ENCODE measurements at regions not wholly inside any gene's neighbourhood (a gene's known extent, or its start where the extent isn't known, plus 50 kb on each side); places are given as distances from the start of the nearest gene placed in this dataset.

DNA sequence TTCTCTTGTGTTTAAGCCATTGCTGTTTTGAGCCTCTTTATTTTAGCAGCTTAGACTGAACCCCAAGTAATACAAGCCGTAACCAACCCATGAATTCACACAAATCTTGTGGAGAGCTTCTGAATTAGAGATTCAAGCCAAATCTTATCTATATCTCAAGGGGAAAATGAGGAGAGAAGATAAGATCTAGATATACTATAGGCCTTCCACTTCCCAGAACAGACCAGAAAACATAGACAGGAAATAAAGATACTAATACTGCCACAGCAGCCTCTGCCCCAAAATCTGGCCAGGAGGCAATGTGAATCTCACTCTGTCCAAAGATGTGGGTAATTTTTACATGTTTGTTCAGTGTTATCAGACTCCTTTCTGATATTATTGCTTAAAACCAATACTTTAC, 307.2 kb downstream of the PTEN start:
- Mint-ChIP-seq H3K4me1 (peaks cover 8 to 26% (median 25%) of the 10 kb centered on the region in 4 donors), H3K27ac (peak overlapping the region in 1 of 10 donors; percentile 40), H3K27me3 (no peaks in the 10 kb centered on the region), H3K9me3 (peaks cover 0 to 31% (median 15%) of the 10 kb centered on the region in 9 donors), H3K36me3 (peaks cover 0 to 22% (median 15%) of the 10 kb centered on the region in 3 donors), H3K4me3 (no peak overlapping the region)
- DNase-seq (no peak), ATAC-seq (no peak)
- POLR2A ChIA-PET, result no interaction called here

DNA sequence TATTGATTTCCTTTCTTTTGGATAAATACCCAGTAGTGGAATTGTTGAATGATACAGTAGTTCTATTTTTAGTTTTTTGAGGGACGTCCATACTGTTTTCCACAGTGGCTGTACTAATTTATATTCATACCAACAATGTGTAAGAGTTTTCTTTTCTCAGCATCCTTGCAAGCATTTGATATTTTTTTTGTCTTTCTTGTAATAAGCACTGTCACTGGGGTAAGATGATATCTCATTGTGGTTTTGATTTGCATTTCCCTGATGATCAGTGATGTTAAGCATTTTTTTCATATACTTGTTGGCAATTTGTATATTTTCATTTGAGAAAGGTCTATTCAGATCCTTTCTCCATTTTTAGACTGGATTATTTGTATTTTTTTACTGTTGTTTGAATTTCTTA, 308.7 kb downstream of the PTEN start:
- no peak overlapping the region for H3K4me3 Mint-ChIP-seq
- peaks cover 0 to 28% (median 21%) of the 10 kb centered on the region in 3 donors for H3K36me3 Mint-ChIP-seq
- H3K27me3 Mint-ChIP-seq, result no peaks in the 10 kb centered on the region
- H3K9me3 Mint-ChIP-seq, result peaks cover 0 to 41% (median 18%) of the 10 kb centered on the region in 9 donors
- no peak overlapping the region for H3K27ac Mint-ChIP-seq
- peak in 2 of 10 donors; percentile 15 to 23 for DNase-seq
- H3K4me1 Mint-ChIP-seq, result peaks cover 6 to 26% (median 23%) of the 10 kb centered on the region in 4 donors
- POLR2A ChIA-PET, result no interaction called here
- no peak for ATAC-seq

- POLR2A ChIA-PET, result no interaction called here
- peaks cover 0 to 43% (median 18%) of the 10 kb centered on the region in 9 donors for H3K9me3 Mint-ChIP-seq
- no peak for DNase-seq
These were observed 311.0 kb downstream of the PTEN start for GRCh38 chr10:88174391-88174790.

DNA sequence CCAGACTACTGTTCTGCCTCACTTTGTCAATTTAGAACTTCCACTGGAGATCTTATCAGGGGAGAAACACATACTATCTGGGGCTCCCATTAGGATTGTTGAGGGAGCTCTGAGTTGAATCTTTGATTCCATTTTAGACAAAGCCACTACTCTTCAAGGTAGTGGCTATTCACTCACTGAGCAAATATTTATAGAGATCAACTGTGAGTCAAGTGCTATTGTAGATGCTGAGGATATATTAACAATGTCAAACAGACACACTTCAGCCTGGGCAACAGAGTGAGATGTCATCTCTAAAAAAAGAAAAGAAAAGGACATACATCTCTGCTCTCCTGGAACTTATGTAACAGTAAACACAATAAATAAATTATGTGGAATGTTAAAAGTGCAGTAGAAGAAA, 315.3 kb downstream of the PTEN start:
- Mint-ChIP-seq H3K27me3 (no peaks in the 10 kb centered on the region), H3K4me1 (peaks cover 0 to 2% (median 0%) of the 10 kb centered on the region in 4 donors), H3K4me3 (no peak overlapping the region), H3K27ac (peak overlapping the region in 1 of 10 donors; percentile 19), H3K36me3 (peaks cover 0 to 32% (median 13%) of the 10 kb centered on the region in 3 donors), H3K9me3 (peaks cover 0 to 43% (median 18%) of the 10 kb centered on the region in 9 donors)
- POLR2A ChIA-PET, result no interaction called here
- DNase-seq (no peak), ATAC-seq (no peak)

More at GRCh38 chr10:88174391-88174790, 311.0 kb downstream of the PTEN start:
- Mint-ChIP-seq H3K4me1 (peaks cover 7 to 26% (median 23%) of the 10 kb centered on the region in 4 donors), H3K4me3 (no peak overlapping the region), H3K36me3 (peaks cover 0 to 32% (median 14%) of the 10 kb centered on the region in 3 donors), H3K27ac (no peak overlapping the region), H3K27me3 (no peaks in the 10 kb centered on the region)
- no peak for ATAC-seq

DNA sequence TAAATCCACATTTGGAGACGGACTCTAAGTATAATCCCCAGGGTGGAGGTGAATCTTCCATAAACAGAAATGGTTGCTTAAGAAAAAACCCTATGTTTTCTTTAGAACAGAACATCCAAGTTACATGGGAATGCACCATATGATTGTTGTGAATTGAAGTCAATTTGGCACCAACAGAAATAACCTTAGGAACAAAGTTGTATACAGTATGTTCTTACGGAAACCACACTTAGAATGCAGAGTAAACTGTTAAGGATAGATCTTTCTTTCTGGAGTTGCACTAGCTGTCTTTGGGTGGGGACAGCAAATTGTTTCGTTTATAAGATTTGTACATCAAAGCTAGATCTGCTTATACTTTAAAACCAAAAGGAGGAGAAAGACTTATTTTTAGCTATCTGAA, 316.4 kb downstream of the PTEN start:
- ATAC-seq (no peak), DNase-seq (no peak)
- Mint-ChIP-seq H3K4me1 (peaks cover 0 to 2% (median 0%) of the 10 kb centered on the region in 4 donors), H3K36me3 (peaks cover 0 to 23% (median 13%) of the 10 kb centered on the region in 3 donors), H3K4me3 (no peak overlapping the region), H3K27me3 (no peaks in the 10 kb centered on the region), H3K9me3 (peaks cover 0 to 32% (median 14%) of the 10 kb centered on the region in 9 donors), H3K27ac (no peak overlapping the region)
- POLR2A ChIA-PET, result no interaction called here

DNA sequence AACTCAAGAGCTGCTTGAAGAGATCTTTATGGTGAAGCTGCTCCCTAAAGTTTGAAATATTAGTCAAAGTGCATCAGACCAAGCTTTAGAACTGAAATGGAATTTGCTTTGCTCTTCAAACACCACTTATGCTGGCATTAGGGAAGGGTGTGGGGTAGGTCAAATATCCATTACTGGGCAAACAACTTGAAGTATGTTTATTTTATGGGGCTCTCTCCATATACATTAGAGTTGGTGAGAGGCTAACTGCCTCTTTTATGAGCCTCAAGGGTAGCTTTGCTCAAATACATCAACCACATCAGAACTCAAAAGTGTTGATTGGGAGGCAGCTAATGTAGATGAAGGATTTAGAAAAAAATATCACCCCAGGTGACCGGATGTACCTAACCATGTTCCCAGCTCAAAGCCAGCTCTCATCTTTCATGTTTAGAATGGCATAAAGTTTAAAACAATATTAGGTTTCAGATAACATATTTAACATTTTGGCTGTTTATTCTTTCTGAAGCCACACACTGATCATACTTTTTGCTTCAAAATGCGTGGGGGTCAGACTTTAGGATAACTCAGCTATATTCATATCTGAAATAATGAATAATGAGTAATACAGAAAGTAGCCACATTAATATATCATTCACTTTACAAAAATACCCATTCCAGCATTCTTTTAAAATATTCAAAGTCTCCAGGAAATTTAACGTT, 318.6 kb downstream of the PTEN start:
- POLR2A ChIA-PET, result no interaction called here
- H3K4me3 Mint-ChIP-seq, result no peak overlapping the region
- peaks cover 0 to 12% (median 3%) of the 10 kb centered on the region in 3 donors for H3K36me3 Mint-ChIP-seq
- H3K27ac Mint-ChIP-seq, result no peak overlapping the region
- DNase-seq (no peak), ATAC-seq (no peak)
- peaks cover 0 to 14% (median 5%) of the 10 kb centered on the region in 9 donors for H3K9me3 Mint-ChIP-seq
- H3K4me1 Mint-ChIP-seq, result peaks cover 0 to 4% (median 0%) of the 10 kb centered on the region in 4 donors
- H3K27me3 Mint-ChIP-seq, result no peaks in the 10 kb centered on the region

- ATAC-seq (no peak), DNase-seq (no peak)
- POLR2A ChIA-PET, result no interaction called here
- H3K4me1 Mint-ChIP-seq, result peaks cover 0 to 4% (median 0%) of the 10 kb centered on the region in 4 donors
- H3K36me3 Mint-ChIP-seq, result peaks cover 0 to 7% (median 3%) of the 10 kb centered on the region in 3 donors
- no peaks in the 10 kb centered on the region for H3K27me3 Mint-ChIP-seq
- no peak overlapping the region for H3K4me3 Mint-ChIP-seq
- H3K27ac Mint-ChIP-seq, result no peak overlapping the region
- H3K9me3 Mint-ChIP-seq, result peaks cover 0 to 8% (median 1%) of the 10 kb centered on the region in 9 donors
These were observed 319.1 kb downstream of the PTEN start for GRCh38 chr10:88182601-88182930.

DNA sequence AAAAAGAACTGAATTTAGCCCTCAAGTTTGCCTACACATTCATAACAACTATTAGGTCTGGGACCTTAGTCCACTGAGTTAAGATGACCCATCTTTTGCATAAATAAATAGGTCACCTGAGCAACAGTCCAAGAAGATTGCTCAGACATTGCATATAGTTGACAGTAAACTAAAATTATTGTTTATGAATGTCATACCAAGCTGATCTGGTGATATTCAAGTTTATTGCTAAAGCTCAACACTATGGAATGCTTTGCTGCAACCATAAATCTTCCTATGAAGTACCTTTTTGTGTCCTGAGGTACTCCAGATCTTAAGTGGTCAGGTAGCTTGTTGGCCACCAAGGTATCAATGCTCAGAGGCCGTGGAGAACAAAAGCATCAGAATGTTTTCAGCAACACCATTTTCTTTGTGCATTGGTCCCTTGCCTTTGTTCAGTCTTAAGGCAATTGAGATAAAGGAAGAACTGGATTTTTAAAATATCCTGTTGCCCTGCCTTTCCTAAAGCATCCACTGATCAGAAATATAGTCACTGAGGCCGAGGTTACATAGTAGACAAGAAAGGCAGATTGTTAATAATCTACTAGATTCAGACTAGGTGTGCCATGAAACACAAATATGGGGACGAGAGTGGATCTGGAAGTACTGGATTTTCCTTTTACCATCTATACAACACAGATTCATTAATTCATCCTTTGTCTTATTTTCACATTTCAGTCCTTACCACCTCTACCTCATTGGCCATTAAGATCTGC, 321.3 kb downstream of the PTEN start:
- no peaks in the 10 kb centered on the region for H3K27me3 Mint-ChIP-seq
- no peak overlapping the region for H3K27ac Mint-ChIP-seq
- POLR2A ChIA-PET, result no interaction called here
- peaks cover 0 to 2% (median 0%) of the 10 kb centered on the region in 4 donors for H3K4me1 Mint-ChIP-seq
- H3K4me3 Mint-ChIP-seq, result no peak overlapping the region
- DNase-seq, result no peak
- ATAC-seq, result no peak
- H3K9me3 Mint-ChIP-seq, result no peaks in the 10 kb centered on the region
- H3K36me3 Mint-ChIP-seq, result no peaks in the 10 kb centered on the region

- no peak overlapping the region for H3K4me3 Mint-ChIP-seq
- H3K27me3 Mint-ChIP-seq, result no peaks in the 10 kb centered on the region
- no peak for DNase-seq
- H3K9me3 Mint-ChIP-seq, result no peaks in the 10 kb centered on the region
- no peaks in the 10 kb centered on the region for H3K36me3 Mint-ChIP-seq
- no peak overlapping the region for H3K27ac Mint-ChIP-seq
- ATAC-seq, result no peak
- POLR2A ChIA-PET, result interaction anchor here (0.6 kb wide), 1 partner anchor 200 kb away, joined by 3 read pairs; no protein-coding TSS in a partner anchor
- H3K4me1 Mint-ChIP-seq, result peaks cover 3 to 7% (median 4%) of the 10 kb centered on the region in 4 donors
These were observed 322.4 kb downstream of the PTEN start for GRCh38 chr10:88185830-88186229.

- no peaks in the 10 kb centered on the region for H3K9me3 Mint-ChIP-seq
- no peak overlapping the region for H3K4me3 Mint-ChIP-seq
- H3K27ac Mint-ChIP-seq, result no peak overlapping the region
- H3K27me3 Mint-ChIP-seq, result no peaks in the 10 kb centered on the region
- H3K4me1 Mint-ChIP-seq, result peaks cover 4 to 9% (median 6%) of the 10 kb centered on the region in 4 donors
- no peaks in the 10 kb centered on the region for H3K36me3 Mint-ChIP-seq
- no peak for DNase-seq
- ATAC-seq, result no peak
- POLR2A ChIA-PET, result no interaction called here
These were observed 322.9 kb downstream of the PTEN start for GRCh38 chr10:88186335-88186734.

GRCh38 chr10:88187472-88187871, 324.0 kb downstream of the PTEN start:
- DNase-seq (no peak), ATAC-seq (no peak)
- H3K27me3 Mint-ChIP-seq, result no peaks in the 10 kb centered on the region
- no peak overlapping the region for H3K27ac Mint-ChIP-seq
- H3K36me3 Mint-ChIP-seq, result no peaks in the 10 kb centered on the region
- no peak overlapping the region for H3K4me3 Mint-ChIP-seq
- POLR2A ChIA-PET, result no interaction called here
- no peaks in the 10 kb centered on the region for H3K9me3 Mint-ChIP-seq
- peaks cover 6 to 16% (median 14%) of the 10 kb centered on the region in 4 donors for H3K4me1 Mint-ChIP-seq

- no peaks in the 10 kb centered on the region for H3K27me3 Mint-ChIP-seq
- POLR2A ChIA-PET, result no interaction called here
- H3K9me3 Mint-ChIP-seq, result no peaks in the 10 kb centered on the region
- H3K4me3 Mint-ChIP-seq, result no peak overlapping the region
- peak overlapping the region in 3 of 10 donors; percentile 1 to 19 (median 15) for H3K27ac Mint-ChIP-seq
- peaks cover 20 to 42% (median 40%) of the 10 kb centered on the region in 4 donors for H3K4me1 Mint-ChIP-seq
- no peaks in the 10 kb centered on the region for H3K36me3 Mint-ChIP-seq
- DNase-seq (no peak), ATAC-seq (no peak)
These were observed 326.7 kb downstream of the PTEN start for GRCh38 chr10:88190123-88190522.

GRCh38 chr10:88190540-88191235, 327.3 kb downstream of the PTEN start:
- POLR2A ChIA-PET, result no interaction called here
- Mint-ChIP-seq H3K9me3 (no peaks in the 10 kb centered on the region), H3K4me3 (no peak overlapping the region), H3K27me3 (no peaks in the 10 kb centered on the region), H3K27ac (peak overlapping the region in 3 of 10 donors; percentile 1 to 79 (median 63)), H3K4me1 (peaks cover 22 to 47% (median 46%) of the 10 kb centered on the region in 4 donors), H3K36me3 (no peaks in the 10 kb centered on the region)
- ATAC-seq, result no peak
- DNase-seq, result no peak

Measured in naive thymus-derived CD8-positive, alpha-beta T cell (primary cell).